VCaP (cell line): ENCODE measurements at regions not wholly inside any gene's neighbourhood (a gene's known extent, or its start where the extent isn't known, plus 50 kb on each side); places are given as distances from the start of the nearest gene placed in this dataset.

Experiments used
- H3K27ac ChIP-seq: fragments of 450-650 bp; 2 replicates; pipeline ENCODE4 v1.5.1; 2017
- TF ChIP-seq, protein P1 (sequence below): fragments of 450-650 bp; conservative IDR thresholded peaks from 2 replicates; pipeline ENCODE4 v1.5.1; 2017; ENCODE audit warnings: mild to moderate bottlenecking, moderate library complexity

GRCh38 chr6:94245395-94245794 lies 826.0 kb upstream of the EPHA7 start:
- no peak overlapping the region for H3K27ac ChIP-seq
- TF ChIP-seq, protein P1, sequence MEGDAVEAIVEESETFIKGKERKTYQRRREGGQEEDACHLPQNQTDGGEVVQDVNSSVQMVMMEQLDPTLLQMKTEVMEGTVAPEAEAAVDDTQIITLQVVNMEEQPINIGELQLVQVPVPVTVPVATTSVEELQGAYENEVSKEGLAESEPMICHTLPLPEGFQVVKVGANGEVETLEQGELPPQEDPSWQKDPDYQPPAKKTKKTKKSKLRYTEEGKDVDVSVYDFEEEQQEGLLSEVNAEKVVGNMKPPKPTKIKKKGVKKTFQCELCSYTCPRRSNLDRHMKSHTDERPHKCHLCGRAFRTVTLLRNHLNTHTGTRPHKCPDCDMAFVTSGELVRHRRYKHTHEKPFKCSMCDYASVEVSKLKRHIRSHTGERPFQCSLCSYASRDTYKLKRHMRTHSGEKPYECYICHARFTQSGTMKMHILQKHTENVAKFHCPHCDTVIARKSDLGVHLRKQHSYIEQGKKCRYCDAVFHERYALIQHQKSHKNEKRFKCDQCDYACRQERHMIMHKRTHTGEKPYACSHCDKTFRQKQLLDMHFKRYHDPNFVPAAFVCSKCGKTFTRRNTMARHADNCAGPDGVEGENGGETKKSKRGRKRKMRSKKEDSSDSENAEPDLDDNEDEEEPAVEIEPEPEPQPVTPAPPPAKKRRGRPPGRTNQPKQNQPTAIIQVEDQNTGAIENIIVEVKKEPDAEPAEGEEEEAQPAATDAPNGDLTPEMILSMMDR: no peak

GRCh38 chr6:94238868-94239267 lies 819.5 kb upstream of the EPHA7 start:
- TF ChIP-seq, protein P1: no peak
- no peak overlapping the region for H3K27ac ChIP-seq

GRCh38 chr6:94227741-94228140 lies 808.4 kb upstream of the EPHA7 start:
- TF ChIP-seq, protein P1: no peak
- H3K27ac ChIP-seq: no peak overlapping the region

- TF ChIP-seq, protein P1: no peak
- H3K27ac ChIP-seq: no peak overlapping the region
These were observed 798.5 kb upstream of the EPHA7 start for GRCh38 chr6:94217836-94218235.

- TF ChIP-seq, protein P1: no peak
- no peak overlapping the region for H3K27ac ChIP-seq
These were observed 796.2 kb upstream of the EPHA7 start for GRCh38 chr6:94215552-94215951.

GRCh38 chr6:94213226-94213625 lies 793.9 kb upstream of the EPHA7 start:
- TF ChIP-seq, protein P1: no peak
- no peak overlapping the region for H3K27ac ChIP-seq

GRCh38 chr6:94196891-94197290 lies 777.5 kb upstream of the EPHA7 start:
- TF ChIP-seq, protein P1: no peak
- H3K27ac ChIP-seq: no peak overlapping the region

DNA sequence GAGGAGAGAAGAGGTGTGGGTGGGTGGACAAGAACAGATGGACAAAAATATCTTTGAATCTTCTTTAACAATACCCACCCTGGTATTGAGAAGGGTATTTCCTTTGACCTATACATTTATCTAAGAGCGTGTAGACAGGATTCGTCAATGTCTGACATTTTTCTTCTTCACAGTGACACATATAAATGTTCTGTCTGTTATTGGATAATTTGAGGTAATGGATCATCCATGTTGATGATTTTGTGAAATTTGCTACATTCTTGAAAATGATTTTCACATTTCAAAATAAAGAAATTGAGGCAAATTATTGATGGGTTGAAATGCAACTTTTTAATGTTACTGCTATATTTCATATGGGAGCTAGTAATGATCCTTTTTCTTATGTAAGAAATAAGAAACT lies 770.7 kb upstream of the EPHA7 start:
- TF ChIP-seq, protein P1: no peak

More for the DNA sequence above, 770.7 kb upstream of the EPHA7 start:
- no peak overlapping the region for H3K27ac ChIP-seq
